Epithelial cell of proximal tubule (primary cell): ENCODE measurements at regions not wholly inside any gene's neighbourhood (a gene's known extent, or its start where the extent isn't known, plus 50 kb on each side); places are given as distances from the start of the nearest gene placed in this dataset.
A peak's percentile ranks its signal among the peaks of the same experiment; 100 is the strongest.

ENCODE experiments used
- DNase-seq: peaks from one replicate; pipeline ENCODE4 v3.0.0-alpha.2; 2011; ENCODE audit warnings: low read depth
- H3K4me3 ChIP-seq: 2 replicates; pipeline ENCODE4 v1.5.1; 2011; ENCODE audit warnings: low read depth, mild to moderate bottlenecking, low read length
- CTCF ChIP-seq: conservative IDR thresholded peaks from 2 replicates; pipeline ENCODE4 v1.5.1; 2012; ENCODE audit warnings: low read depth, mild to moderate bottlenecking, low read length

GRCh38 chr18:60099709-60100108 is 199.9 kb downstream of the PMAIP1 start:
- TF ChIP-seq CTCF = no peak
- no peak for DNase-seq
- H3K4me3 ChIP-seq = no peak overlapping the region

GRCh38 chr18:60096428-60096827 is 196.6 kb downstream of the PMAIP1 start:
- no peak overlapping the region for H3K4me3 ChIP-seq
- peak; percentile 16 for DNase-seq
- no peak for TF ChIP-seq CTCF

GRCh38 chr18:60092073-60092472 is 192.3 kb downstream of the PMAIP1 start:
- no peak overlapping the region for H3K4me3 ChIP-seq
- TF ChIP-seq CTCF = no peak
- DNase-seq = no peak

GRCh38 chr18:60090170-60090569 is 190.4 kb downstream of the PMAIP1 start:
- peak; percentile 46 for TF ChIP-seq CTCF
- no peak overlapping the region for H3K4me3 ChIP-seq
- no peak for DNase-seq

- TF ChIP-seq CTCF = no peak
- no peak for DNase-seq
These were observed 183.0 kb downstream of the PMAIP1 start for GRCh38 chr18:60082790-60083189.

GRCh38 chr18:60082282-60082681 is 182.5 kb downstream of the PMAIP1 start:
- DNase-seq = no peak
- H3K4me3 ChIP-seq = no peak overlapping the region
- no peak for TF ChIP-seq CTCF

More at GRCh38 chr18:60082790-60083189, 183.0 kb downstream of the PMAIP1 start:
- no peak overlapping the region for H3K4me3 ChIP-seq

GRCh38 chr18:60075477-60075876 is 175.7 kb downstream of the PMAIP1 start:
- DNase-seq = no peak
- H3K4me3 ChIP-seq = no peak overlapping the region
- TF ChIP-seq CTCF = no peak
